Cardiac muscle cell (in vitro differentiated cells and primary cell): ENCODE measurements at regions not wholly inside any gene's neighbourhood (a gene's known extent, or its start where the extent isn't known, plus 50 kb on each side); places are given as distances from the start of the nearest gene placed in this dataset.

ENCODE experiments used
- DNase-seq, 2 donors: peaks; one replicate each; pipeline versions ENCODE4 v3.0.0 to v3.0.0-alpha.2; 2010 to 2017; ENCODE audit warnings: low read depth in 1 of 2, low spot score in 1 of 2
- H3K27ac ChIP-seq: fragments of 200-600 bp; sonication (generic); 2 replicates; pipeline ENCODE4 v1.5.1; 2016
- H3K27me3 ChIP-seq: fragments of 200-600 bp; sonication (generic); 2 replicates; pipeline ENCODE4 v1.6.0; 2016; ENCODE audit warnings: control low read depth
- H3K36me3 ChIP-seq: fragments of 200-600 bp; sonication (generic); 2 replicates; pipeline ENCODE4 v1.5.1; 2016; ENCODE audit warnings: control low read depth
- H3K4me1 ChIP-seq: fragments of 200-600 bp; sonication (generic); 2 replicates; pipeline ENCODE4 v1.8.1; 2017; ENCODE audit warnings: low read depth, mild to moderate bottlenecking, mixed run types
- H3K4me3 ChIP-seq: fragments of 200-600 bp; sonication (generic); 2 replicates; pipeline ENCODE4 v1.5.1; 2016; ENCODE audit warnings: mild to moderate bottlenecking
- H3K9me3 ChIP-seq: fragments of 200-600 bp; sonication (generic); 2 replicates; pipeline ENCODE4 v1.5.1; 2017; ENCODE audit warnings: low read depth, mild to moderate bottlenecking, control low read depth
- TF ChIP-seq, protein P1 (sequence below): IDR thresholded peaks from 2 replicates; pipeline ENCODE4 v1.5.1; 2012; ENCODE audit warnings: low read depth, mild to moderate bottlenecking, low read length

DNA sequence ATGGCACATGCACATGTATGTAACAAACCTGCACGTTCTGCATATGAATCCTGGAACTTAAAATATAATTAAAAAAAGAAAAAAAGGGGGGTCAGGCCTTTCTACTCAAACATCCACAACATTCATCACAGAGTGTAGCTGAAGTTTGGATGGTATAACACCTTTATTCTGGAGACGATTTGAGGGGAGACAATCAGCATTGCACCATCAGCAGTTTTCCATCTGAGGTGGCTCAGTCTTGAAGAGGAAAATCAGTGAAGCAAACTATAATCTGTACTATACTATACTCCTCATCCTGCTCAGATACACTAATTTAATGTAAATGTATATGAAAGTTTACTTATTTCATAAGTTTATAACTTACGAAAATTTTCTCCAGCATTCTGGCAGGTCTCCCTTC is 969.7 kb downstream of the SLITRK1 start:
- no peak for DNase-seq
- H3K27me3 ChIP-seq = no peaks in the 10 kb centered on the region
- H3K27ac ChIP-seq = no peak overlapping the region
- no peaks in the 10 kb centered on the region for H3K4me1 ChIP-seq
- TF ChIP-seq, protein P1, sequence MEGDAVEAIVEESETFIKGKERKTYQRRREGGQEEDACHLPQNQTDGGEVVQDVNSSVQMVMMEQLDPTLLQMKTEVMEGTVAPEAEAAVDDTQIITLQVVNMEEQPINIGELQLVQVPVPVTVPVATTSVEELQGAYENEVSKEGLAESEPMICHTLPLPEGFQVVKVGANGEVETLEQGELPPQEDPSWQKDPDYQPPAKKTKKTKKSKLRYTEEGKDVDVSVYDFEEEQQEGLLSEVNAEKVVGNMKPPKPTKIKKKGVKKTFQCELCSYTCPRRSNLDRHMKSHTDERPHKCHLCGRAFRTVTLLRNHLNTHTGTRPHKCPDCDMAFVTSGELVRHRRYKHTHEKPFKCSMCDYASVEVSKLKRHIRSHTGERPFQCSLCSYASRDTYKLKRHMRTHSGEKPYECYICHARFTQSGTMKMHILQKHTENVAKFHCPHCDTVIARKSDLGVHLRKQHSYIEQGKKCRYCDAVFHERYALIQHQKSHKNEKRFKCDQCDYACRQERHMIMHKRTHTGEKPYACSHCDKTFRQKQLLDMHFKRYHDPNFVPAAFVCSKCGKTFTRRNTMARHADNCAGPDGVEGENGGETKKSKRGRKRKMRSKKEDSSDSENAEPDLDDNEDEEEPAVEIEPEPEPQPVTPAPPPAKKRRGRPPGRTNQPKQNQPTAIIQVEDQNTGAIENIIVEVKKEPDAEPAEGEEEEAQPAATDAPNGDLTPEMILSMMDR = no peak
- H3K4me3 ChIP-seq = no peak overlapping the region
- H3K9me3 ChIP-seq = no peaks in the 10 kb centered on the region
- no peaks in the 10 kb centered on the region for H3K36me3 ChIP-seq

DNA sequence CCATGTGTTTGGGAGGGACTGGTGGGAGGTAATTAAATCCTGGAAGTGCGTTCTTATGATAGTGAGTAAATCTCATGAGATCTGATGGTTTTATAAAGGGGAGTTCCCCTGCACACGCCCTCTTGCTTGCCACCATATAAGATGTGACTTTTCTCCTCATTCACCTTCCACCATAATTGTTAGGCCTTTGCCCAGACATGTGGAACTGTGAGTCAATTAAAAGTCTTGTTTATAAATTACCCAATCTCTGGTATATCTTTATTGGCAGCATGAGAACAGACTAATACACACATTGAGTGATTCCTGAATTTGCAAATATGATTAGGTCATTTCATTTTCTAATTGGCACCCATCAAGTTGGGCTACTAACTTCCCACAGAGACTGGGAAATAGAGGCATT is 977.2 kb downstream of the SLITRK1 start:
- Histone ChIP-seq H3K36me3 (no peaks in the 10 kb centered on the region), H3K9me3 (no peaks in the 10 kb centered on the region), H3K27me3 (no peaks in the 10 kb centered on the region), H3K4me1 (no peaks in the 10 kb centered on the region), H3K4me3 (no peak overlapping the region), H3K27ac (no peak overlapping the region)
- TF ChIP-seq, protein P1 = no peak
- DNase-seq = no peak

DNA sequence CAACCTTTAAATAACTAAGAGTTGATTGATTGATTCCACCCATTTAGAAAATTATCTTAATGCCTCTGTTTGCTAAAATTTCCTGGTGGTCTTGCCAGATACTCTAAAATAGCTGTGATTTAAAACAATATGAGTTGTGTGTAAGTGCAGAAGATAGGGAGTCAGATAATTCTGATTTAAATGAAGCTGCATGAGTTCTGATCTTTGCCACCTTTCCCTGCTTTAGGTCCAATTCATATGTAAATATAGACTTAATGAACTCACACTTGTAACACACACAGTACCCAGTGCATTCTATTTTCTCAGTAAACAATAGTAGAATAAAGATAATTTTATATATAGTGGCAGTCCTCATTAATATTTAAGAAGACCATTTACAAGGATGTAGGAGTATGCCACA is 981.8 kb downstream of the SLITRK1 start:
- Histone ChIP-seq H3K4me3 (no peak overlapping the region), H3K9me3 (no peaks in the 10 kb centered on the region)

DNA sequence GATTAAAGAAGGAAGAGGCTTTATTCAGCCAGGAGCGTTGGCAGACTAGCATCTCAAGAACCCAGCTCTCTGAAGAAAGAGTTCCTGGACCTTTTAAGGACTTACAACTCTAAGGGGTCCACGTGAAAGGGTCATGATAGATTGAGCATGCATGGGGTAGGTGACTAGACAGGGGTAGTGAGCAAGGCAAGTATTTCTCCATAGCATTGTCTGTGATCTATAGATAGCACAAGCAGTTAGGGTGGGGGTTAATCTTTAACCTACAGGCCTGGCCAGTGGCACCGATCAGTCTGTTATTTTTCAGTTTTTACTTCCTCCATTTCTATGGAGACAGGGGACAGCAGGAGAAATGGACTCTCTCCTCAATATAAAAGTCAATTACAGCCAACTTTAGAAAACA is 983.7 kb downstream of the SLITRK1 start:
- H3K27ac ChIP-seq = no peak overlapping the region
- no peaks in the 10 kb centered on the region for H3K9me3 ChIP-seq
- H3K36me3 ChIP-seq = no peaks in the 10 kb centered on the region
- TF ChIP-seq, protein P1 = no peak
- H3K27me3 ChIP-seq = no peaks in the 10 kb centered on the region
- no peak overlapping the region for H3K4me3 ChIP-seq
- no peak for DNase-seq
- no peaks in the 10 kb centered on the region for H3K4me1 ChIP-seq

More for the DNA sequence above, 981.8 kb downstream of the SLITRK1 start:
- Histone ChIP-seq H3K27ac (no peak overlapping the region), H3K4me1 (no peaks in the 10 kb centered on the region), H3K36me3 (no peaks in the 10 kb centered on the region), H3K27me3 (no peaks in the 10 kb centered on the region)
- no peak for DNase-seq
- TF ChIP-seq, protein P1 = no peak

DNA sequence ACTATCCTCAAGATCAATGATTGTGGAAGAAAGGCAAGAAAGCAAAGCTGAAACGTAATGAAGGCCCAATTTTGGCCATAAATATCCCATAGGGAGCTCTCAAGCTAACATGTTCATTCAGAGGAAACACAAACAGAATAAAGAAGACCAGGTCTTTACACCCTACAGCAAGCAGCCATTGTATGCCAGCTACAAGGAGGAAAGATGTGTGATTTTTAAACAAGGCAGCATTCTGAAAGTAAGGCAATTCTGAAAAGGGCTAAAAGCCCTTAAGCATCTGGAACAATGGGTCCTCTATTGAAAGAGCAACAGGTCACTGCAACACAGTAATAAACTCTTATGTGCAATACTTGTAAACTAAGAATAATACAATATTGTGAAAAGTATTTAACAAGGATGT is 1002.4 kb downstream of the SLITRK1 start:
- Histone ChIP-seq H3K4me1 (no peaks in the 10 kb centered on the region), H3K9me3 (no peaks in the 10 kb centered on the region), H3K27me3 (no peaks in the 10 kb centered on the region), H3K27ac (no peak overlapping the region), H3K4me3 (no peak overlapping the region), H3K36me3 (no peaks in the 10 kb centered on the region)
- TF ChIP-seq, protein P1 = no peak
- DNase-seq = no peak

DNA sequence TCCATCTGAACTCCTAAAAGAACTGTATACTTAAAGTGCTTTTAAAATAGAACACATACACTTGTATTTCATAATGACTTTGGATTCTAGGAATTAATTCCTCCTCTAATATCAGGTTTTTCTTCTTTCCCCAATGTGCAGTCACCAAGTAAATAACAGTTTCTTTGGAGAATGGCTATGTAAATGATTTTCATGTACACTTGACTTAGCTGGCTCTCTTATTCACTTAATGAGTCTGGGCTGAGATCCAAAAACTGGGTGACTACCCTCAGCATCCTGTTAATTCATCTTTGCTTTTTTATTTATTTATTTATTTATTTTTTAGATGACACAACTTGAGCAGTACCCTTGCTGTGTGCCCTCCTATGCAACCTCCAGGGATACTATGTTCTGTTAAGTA is 1003.7 kb downstream of the SLITRK1 start:
- TF ChIP-seq, protein P1 = no peak
- Histone ChIP-seq H3K4me1 (no peaks in the 10 kb centered on the region), H3K36me3 (no peaks in the 10 kb centered on the region), H3K4me3 (no peak overlapping the region), H3K27me3 (no peaks in the 10 kb centered on the region), H3K27ac (no peak overlapping the region), H3K9me3 (no peaks in the 10 kb centered on the region)
- DNase-seq = peak in 1 of 2 donors; percentile 1
